ENCODE measurements at regions not wholly inside any gene's neighbourhood (a gene's known extent, or its start where the extent isn't known, plus 50 kb on each side); places are given as distances from the start of the nearest gene placed in this dataset.
A peak's percentile ranks its signal among the peaks of the same experiment; 100 is the strongest.

GRCh38 chr2:192286093-192286701 lies 91.5 kb upstream of the TMEFF2 start:
- TF ChIP-seq JUN (IDR thresholded peaks at IDR 0.05; ENCODE audit: borderline replicate concordance, insufficient read depth, insufficient read length, low read depth) (no peak), CTCF (IDR thresholded peaks at IDR 0.05; ENCODE audit: extremely low read depth in 1 of 2, insufficient read depth in 1 of 2, low read depth in 1 of 2, low read length in 2 of 2) (peak; percentile 45 to 55), POLR2AphosphoS5 (IDR thresholded peaks at IDR 0.05; ENCODE audit: insufficient read depth, low read depth, low read length) (no peak), POLR2A (IDR thresholded peaks at IDR 0.05; ENCODE audit: low read depth, low read length) (no peak), EZH2 (IDR thresholded peaks at IDR 0.05; ENCODE audit: borderline replicate concordance, low read depth, low read length, severe bottlenecking) (no peak)

Data from endothelial cell of umbilical vein (primary cell).